ENCODE measurements at regions not wholly inside any gene's neighbourhood (a gene's known extent, or its start where the extent isn't known, plus 50 kb on each side); places are given as distances from the start of the nearest gene placed in this dataset.

DNA sequence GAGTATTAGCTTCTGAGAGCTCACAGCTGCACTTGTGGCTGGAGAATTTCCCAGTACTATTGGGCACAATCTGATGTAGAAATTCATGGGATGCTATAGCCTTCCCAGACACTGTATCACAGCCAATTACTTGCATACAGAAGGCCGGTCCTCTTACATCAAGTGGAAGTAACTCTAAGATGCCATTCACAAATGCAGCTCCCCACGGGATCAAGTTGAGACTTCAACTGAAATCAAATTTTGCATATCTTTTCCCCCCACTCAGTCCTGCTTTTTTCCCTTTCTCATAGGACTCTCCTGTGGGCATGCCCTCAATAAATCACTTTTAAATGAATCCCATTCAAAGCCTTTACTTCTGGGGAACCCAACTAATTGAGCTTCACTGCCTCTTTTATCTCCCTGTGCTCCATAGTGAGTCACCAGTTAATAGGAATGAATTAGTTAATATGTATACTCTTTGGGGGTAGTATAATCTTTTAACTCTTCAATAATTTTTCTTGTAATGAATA, 1970.8 kb downstream of the OLFM4 start:
- TF ChIP-seq, protein P1, sequence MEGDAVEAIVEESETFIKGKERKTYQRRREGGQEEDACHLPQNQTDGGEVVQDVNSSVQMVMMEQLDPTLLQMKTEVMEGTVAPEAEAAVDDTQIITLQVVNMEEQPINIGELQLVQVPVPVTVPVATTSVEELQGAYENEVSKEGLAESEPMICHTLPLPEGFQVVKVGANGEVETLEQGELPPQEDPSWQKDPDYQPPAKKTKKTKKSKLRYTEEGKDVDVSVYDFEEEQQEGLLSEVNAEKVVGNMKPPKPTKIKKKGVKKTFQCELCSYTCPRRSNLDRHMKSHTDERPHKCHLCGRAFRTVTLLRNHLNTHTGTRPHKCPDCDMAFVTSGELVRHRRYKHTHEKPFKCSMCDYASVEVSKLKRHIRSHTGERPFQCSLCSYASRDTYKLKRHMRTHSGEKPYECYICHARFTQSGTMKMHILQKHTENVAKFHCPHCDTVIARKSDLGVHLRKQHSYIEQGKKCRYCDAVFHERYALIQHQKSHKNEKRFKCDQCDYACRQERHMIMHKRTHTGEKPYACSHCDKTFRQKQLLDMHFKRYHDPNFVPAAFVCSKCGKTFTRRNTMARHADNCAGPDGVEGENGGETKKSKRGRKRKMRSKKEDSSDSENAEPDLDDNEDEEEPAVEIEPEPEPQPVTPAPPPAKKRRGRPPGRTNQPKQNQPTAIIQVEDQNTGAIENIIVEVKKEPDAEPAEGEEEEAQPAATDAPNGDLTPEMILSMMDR (IDR thresholded peaks at IDR 0.05) = no peak
- TF ChIP-seq POLR2A (IDR thresholded peaks at IDR 0.05) = no peak

Data from heart left ventricle (tissue), 13 donors.